ENCODE measurements at regions not wholly inside any gene's neighbourhood (a gene's known extent, or its start where the extent isn't known, plus 50 kb on each side); places are given as distances from the start of the nearest gene placed in this dataset.

GRCh38 chr7:89857767-89858166, 296.5 kb upstream of the STEAP1 start:
- Mint-ChIP-seq H3K36me3 (ENCODE audit: insufficient read depth) (no peaks in the 10 kb centered on the region), H3K27ac (ENCODE audit: low read depth) (no peak overlapping the region), H3K4me1 (no peaks in the 10 kb centered on the region), H3K9me3 (peaks cover 19% of the 10 kb centered on the region), H3K4me3 (no peak overlapping the region), H3K27me3 (no peaks in the 10 kb centered on the region)
- no peak for DNase-seq (ENCODE audit: low spot score in 2 of 2)
- ATAC-seq (replicated peaks; ENCODE audit: extremely low read depth, poor library complexity, severe bottlenecking), result no peak

DNA sequence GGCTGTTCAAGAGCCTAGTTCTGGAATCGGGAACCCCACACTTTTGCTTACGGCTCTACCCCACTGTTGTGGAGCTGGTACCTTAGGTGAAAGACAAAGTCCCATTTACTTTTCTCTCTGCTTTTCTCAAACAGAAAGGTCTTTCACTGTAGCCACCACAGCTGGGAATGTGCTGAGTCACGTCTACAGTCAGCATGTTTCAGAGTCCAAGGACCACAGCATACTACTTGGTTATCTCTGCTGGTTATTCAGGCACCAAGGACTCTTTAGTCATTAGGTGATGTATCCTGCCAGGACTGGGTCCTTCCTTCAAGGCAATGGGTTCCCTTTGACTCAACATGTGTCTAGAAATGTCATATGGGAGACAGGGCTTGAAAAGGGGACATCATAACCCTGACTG, 266.8 kb upstream of the STEAP1 start:
- H3K36me3 Mint-ChIP-seq (ENCODE audit: insufficient read depth), result no peaks in the 10 kb centered on the region
- H3K9me3 Mint-ChIP-seq, result peaks cover 18% of the 10 kb centered on the region
- no peaks in the 10 kb centered on the region for H3K27me3 Mint-ChIP-seq
- no peak overlapping the region for H3K4me3 Mint-ChIP-seq
- no peak overlapping the region for H3K27ac Mint-ChIP-seq (ENCODE audit: low read depth)
- H3K4me1 Mint-ChIP-seq, result no peaks in the 10 kb centered on the region
- DNase-seq (ENCODE audit: low spot score in 2 of 2) (no peak), ATAC-seq (replicated peaks; ENCODE audit: extremely low read depth, poor library complexity, severe bottlenecking) (no peak)

DNA sequence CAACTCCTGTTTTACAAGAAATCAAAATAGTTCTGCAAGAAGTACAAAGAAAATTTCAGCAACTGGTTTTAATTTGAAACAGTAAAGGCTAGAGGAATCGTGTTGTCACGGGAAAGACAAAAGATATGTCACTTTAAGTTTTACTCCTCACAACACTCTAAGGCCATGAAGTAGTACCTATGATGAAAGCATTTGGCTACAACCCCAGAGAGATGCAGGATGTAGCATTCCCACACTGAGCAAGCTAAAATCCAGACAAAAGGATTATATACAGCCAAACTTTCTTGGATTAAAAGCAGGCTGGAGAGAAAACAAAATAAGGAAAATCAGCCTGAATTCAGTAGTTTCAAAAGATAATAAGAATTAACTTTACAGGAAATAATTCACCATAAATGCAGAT, 245.5 kb upstream of the STEAP1 start:
- Mint-ChIP-seq H3K9me3 (peaks cover 6% of the 10 kb centered on the region), H3K36me3 (ENCODE audit: insufficient read depth) (no peaks in the 10 kb centered on the region), H3K27me3 (no peaks in the 10 kb centered on the region), H3K27ac (ENCODE audit: low read depth) (no peak overlapping the region), H3K4me3 (no peak overlapping the region), H3K4me1 (no peaks in the 10 kb centered on the region)
- no peak for DNase-seq (ENCODE audit: low spot score in 2 of 2)
- ATAC-seq (replicated peaks; ENCODE audit: extremely low read depth, poor library complexity, severe bottlenecking), result no peak

GRCh38 chr7:89914711-89915110, 239.6 kb upstream of the STEAP1 start:
- H3K36me3 Mint-ChIP-seq (ENCODE audit: insufficient read depth), result no peaks in the 10 kb centered on the region
- peaks cover 11% of the 10 kb centered on the region for H3K9me3 Mint-ChIP-seq
- no peak overlapping the region for H3K27ac Mint-ChIP-seq (ENCODE audit: low read depth)

DNA sequence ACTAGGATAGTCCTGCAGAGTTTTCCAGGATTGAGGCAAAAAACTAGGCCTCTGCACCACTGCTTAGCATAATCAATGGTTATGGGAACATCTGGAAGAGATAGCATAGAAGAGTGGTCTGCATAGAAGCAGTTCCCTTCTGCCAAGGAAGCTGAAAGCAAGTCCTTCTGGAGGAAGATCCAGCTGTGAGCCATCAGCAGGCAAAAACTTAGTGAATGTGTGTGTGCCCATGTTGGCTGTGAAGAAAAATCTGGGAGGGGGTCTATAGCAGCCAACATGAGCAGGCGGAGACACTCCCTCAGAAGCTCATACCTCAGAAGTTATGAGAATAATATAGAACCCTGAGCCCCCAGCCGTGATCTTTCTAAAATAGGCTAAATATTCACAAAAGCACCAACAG, 228.1 kb upstream of the STEAP1 start:
- H3K9me3 Mint-ChIP-seq, result peaks cover 20% of the 10 kb centered on the region
- no peak overlapping the region for H3K4me3 Mint-ChIP-seq
- H3K27ac Mint-ChIP-seq (ENCODE audit: low read depth), result no peak overlapping the region
- no peaks in the 10 kb centered on the region for H3K4me1 Mint-ChIP-seq
- H3K36me3 Mint-ChIP-seq (ENCODE audit: insufficient read depth), result no peaks in the 10 kb centered on the region
- no peak for DNase-seq (ENCODE audit: low spot score in 2 of 2)
- no peak for ATAC-seq (replicated peaks; ENCODE audit: extremely low read depth, poor library complexity, severe bottlenecking)
- no peaks in the 10 kb centered on the region for H3K27me3 Mint-ChIP-seq

More at GRCh38 chr7:89914711-89915110, 239.6 kb upstream of the STEAP1 start:
- H3K4me1 Mint-ChIP-seq, result no peaks in the 10 kb centered on the region
- no peak for DNase-seq (ENCODE audit: low spot score in 2 of 2)
- H3K4me3 Mint-ChIP-seq, result no peak overlapping the region
- no peaks in the 10 kb centered on the region for H3K27me3 Mint-ChIP-seq
- no peak for ATAC-seq (replicated peaks; ENCODE audit: extremely low read depth, poor library complexity, severe bottlenecking)

DNA sequence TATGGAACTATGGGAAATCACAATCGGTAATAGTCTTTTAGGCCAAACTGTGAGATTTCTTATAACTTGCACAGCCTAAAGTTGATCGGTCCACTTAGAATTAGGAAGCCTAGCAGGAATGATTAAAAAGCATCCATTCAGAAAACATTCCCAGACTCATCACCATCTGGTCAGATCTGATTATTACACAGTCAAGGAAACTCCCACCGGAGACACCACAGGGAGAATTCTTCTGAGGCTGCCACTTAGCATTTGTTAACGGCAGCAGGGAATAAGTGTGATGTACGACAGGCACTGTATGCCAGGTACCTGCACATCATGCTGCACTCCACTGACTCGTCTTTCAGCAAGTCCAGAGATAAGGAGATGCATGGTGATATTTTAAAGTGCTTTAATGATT, 227.6 kb upstream of the STEAP1 start:
- no peak for ATAC-seq (replicated peaks; ENCODE audit: extremely low read depth, poor library complexity, severe bottlenecking)
- H3K27ac Mint-ChIP-seq (ENCODE audit: low read depth), result no peak overlapping the region
- H3K4me3 Mint-ChIP-seq, result no peak overlapping the region
- DNase-seq (ENCODE audit: low spot score in 2 of 2), result no peak
- no peaks in the 10 kb centered on the region for H3K36me3 Mint-ChIP-seq (ENCODE audit: insufficient read depth)
- no peaks in the 10 kb centered on the region for H3K4me1 Mint-ChIP-seq
- peaks cover 20% of the 10 kb centered on the region for H3K9me3 Mint-ChIP-seq
- no peaks in the 10 kb centered on the region for H3K27me3 Mint-ChIP-seq

- Mint-ChIP-seq H3K27me3 (no peaks in the 10 kb centered on the region), H3K9me3 (peaks cover 20% of the 10 kb centered on the region), H3K4me3 (no peak overlapping the region), H3K36me3 (ENCODE audit: insufficient read depth) (no peaks in the 10 kb centered on the region), H3K4me1 (no peaks in the 10 kb centered on the region), H3K27ac (ENCODE audit: low read depth) (no peak overlapping the region)
- DNase-seq (ENCODE audit: low spot score in 2 of 2) (no peak), ATAC-seq (replicated peaks; ENCODE audit: extremely low read depth, poor library complexity, severe bottlenecking) (no peak)
Measured at GRCh38 chr7:89927762-89928161, 226.5 kb upstream of the STEAP1 start.

- DNase-seq (ENCODE audit: low spot score in 2 of 2), result no peak
- no peaks in the 10 kb centered on the region for H3K4me1 Mint-ChIP-seq
- no peak for ATAC-seq (replicated peaks; ENCODE audit: extremely low read depth, poor library complexity, severe bottlenecking)
- H3K27me3 Mint-ChIP-seq, result no peaks in the 10 kb centered on the region
- H3K9me3 Mint-ChIP-seq, result peaks cover 13% of the 10 kb centered on the region
- no peak overlapping the region for H3K27ac Mint-ChIP-seq (ENCODE audit: low read depth)
- H3K36me3 Mint-ChIP-seq (ENCODE audit: insufficient read depth), result no peaks in the 10 kb centered on the region
- no peak overlapping the region for H3K4me3 Mint-ChIP-seq
Measured at GRCh38 chr7:89928451-89928850, 225.8 kb upstream of the STEAP1 start.

GRCh38 chr7:89934101-89934500, 220.2 kb upstream of the STEAP1 start:
- Mint-ChIP-seq H3K4me3 (no peak overlapping the region), H3K27me3 (no peaks in the 10 kb centered on the region), H3K36me3 (ENCODE audit: insufficient read depth) (no peaks in the 10 kb centered on the region), H3K4me1 (no peaks in the 10 kb centered on the region), H3K27ac (ENCODE audit: low read depth) (no peak overlapping the region), H3K9me3 (peaks cover 15% of the 10 kb centered on the region)
- no peak for DNase-seq (ENCODE audit: low spot score in 2 of 2)
- no peak for ATAC-seq (replicated peaks; ENCODE audit: extremely low read depth, poor library complexity, severe bottlenecking)

DNA sequence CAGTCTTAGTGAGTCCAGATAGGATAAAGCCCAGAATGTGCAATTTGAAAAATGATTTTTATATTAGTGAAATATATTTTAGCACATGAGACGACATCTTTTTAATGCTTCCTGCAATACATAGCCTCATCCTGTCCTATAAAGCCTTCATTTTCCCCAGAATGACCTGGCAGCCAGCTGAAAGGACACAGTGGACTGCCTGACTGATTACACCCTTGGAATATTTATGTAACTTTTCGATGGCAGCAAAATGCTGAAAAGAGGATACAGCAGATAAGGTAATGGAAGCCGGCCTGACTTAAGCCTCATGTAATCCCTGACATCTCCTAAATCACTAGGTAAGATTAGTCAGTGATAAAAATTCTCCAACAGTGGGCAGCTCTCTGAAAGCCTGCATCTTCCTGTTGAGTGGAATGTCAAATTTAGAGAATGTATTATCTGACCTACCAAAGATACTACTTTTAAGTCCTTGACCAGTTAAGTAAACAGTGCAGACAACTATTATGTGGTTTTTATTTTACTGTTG, 210.7 kb upstream of the STEAP1 start:
- no peak overlapping the region for H3K4me3 Mint-ChIP-seq
- DNase-seq (ENCODE audit: low spot score in 2 of 2) (no peak), ATAC-seq (replicated peaks; ENCODE audit: extremely low read depth, poor library complexity, severe bottlenecking) (no peak)
- peaks cover 15% of the 10 kb centered on the region for H3K9me3 Mint-ChIP-seq
- H3K4me1 Mint-ChIP-seq, result no peaks in the 10 kb centered on the region
- H3K27me3 Mint-ChIP-seq, result no peaks in the 10 kb centered on the region
- no peak overlapping the region for H3K27ac Mint-ChIP-seq (ENCODE audit: low read depth)
- no peaks in the 10 kb centered on the region for H3K36me3 Mint-ChIP-seq (ENCODE audit: insufficient read depth)

DNA sequence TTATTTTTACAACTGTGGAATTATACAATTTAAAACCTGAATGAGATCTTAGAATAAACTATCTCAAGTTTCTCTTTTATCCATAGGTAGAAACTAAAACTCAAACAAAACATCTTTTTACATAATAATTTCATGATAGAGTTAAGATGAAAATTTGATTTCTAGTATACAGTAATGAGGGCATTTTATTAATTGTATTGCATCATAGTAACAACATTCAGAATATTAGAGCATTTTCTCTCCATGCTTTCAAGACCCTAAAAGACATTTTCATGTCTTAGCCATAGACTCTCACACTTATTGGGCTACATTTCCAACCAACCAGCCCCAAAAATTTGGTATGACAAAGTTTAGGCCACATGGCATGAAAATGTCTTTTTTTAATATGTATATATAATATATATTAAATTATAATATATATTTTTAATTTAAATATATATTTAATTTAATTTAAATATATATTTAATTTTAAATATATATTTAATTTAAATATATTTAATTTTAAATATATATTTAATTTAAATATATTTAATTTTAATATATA, 195.7 kb upstream of the STEAP1 start:
- ATAC-seq (replicated peaks; ENCODE audit: extremely low read depth, poor library complexity, severe bottlenecking) (no peak), DNase-seq (ENCODE audit: low spot score in 2 of 2) (no peak)
- H3K36me3 Mint-ChIP-seq (ENCODE audit: insufficient read depth), result no peaks in the 10 kb centered on the region
- no peaks in the 10 kb centered on the region for H3K4me1 Mint-ChIP-seq
- no peak overlapping the region for H3K27ac Mint-ChIP-seq (ENCODE audit: low read depth)
- H3K4me3 Mint-ChIP-seq, result no peak overlapping the region
- peaks cover 17% of the 10 kb centered on the region for H3K9me3 Mint-ChIP-seq
- no peaks in the 10 kb centered on the region for H3K27me3 Mint-ChIP-seq

DNA sequence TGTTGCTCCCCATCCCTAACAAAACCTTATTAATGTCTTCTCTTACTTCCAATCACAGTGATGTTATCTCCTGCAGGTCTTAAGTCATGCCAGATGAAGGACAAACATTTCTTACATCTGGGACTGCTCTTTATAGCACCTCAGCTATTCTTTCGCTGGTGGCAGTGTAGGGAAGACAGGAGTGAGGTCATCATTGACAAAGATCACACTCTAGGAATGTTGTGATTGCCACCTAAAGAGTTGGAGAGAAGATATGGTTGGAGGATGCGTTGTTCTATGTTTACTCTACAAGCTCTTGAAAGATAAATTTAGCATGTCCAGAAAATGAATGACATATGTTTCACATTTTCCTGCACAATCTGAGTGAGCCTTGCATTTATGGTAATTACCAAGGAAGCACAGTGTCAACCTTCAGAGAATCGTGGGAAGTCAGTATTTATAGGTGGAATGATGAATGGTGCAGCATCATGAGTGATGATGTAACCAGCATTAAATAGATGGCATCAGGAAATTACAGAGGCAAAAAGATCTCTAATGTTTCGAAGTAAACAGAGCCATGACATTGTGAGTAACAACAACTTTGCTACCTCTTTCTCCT, 188.1 kb upstream of the STEAP1 start:
- no peak for DNase-seq (ENCODE audit: low spot score in 2 of 2)
- no peak overlapping the region for H3K4me3 Mint-ChIP-seq
- ATAC-seq (replicated peaks; ENCODE audit: extremely low read depth, poor library complexity, severe bottlenecking), result no peak

DNA sequence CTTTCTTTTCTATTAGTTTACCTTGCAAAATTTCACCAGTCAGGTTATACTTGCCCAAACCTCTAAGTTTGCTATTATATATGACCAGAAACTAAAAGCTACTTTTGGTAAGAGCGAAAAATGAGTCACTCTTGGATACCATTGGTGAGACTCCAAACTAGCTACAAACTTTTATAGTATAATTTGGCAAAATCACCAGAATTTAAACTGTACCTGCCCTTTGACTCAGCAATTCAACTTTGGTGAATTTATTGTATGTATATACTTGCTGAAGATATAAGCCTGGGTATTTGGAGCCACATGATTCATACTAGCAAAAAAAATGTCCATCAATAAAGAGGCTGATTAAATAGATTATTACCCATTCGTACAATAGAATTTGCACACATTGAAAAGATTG, 178.7 kb upstream of the STEAP1 start:
- Mint-ChIP-seq H3K27ac (ENCODE audit: low read depth) (no peak overlapping the region), H3K36me3 (ENCODE audit: insufficient read depth) (no peaks in the 10 kb centered on the region), H3K27me3 (no peaks in the 10 kb centered on the region), H3K4me3 (no peak overlapping the region), H3K4me1 (no peaks in the 10 kb centered on the region), H3K9me3 (peaks cover 14% of the 10 kb centered on the region)
- no peak for ATAC-seq (replicated peaks; ENCODE audit: extremely low read depth, poor library complexity, severe bottlenecking)
- DNase-seq (ENCODE audit: low spot score in 2 of 2), result no peak

More for the DNA sequence above, 188.1 kb upstream of the STEAP1 start:
- no peaks in the 10 kb centered on the region for H3K27me3 Mint-ChIP-seq
- no peak overlapping the region for H3K27ac Mint-ChIP-seq (ENCODE audit: low read depth)
- peaks cover 9% of the 10 kb centered on the region for H3K9me3 Mint-ChIP-seq
- peaks cover 1% of the 10 kb centered on the region for H3K36me3 Mint-ChIP-seq (ENCODE audit: insufficient read depth)
- H3K4me1 Mint-ChIP-seq, result no peaks in the 10 kb centered on the region

Measured in central memory CD8-positive, alpha-beta T cell (primary cell).